CD14-positive monocyte (primary cell): ENCODE measurements at regions not wholly inside any gene's neighbourhood (a gene's known extent, or its start where the extent isn't known, plus 50 kb on each side); places are given as distances from the start of the nearest gene placed in this dataset.

Source experiments
- DNase-seq, 3 donors: peaks; one replicate each; pipeline ENCODE4 v3.0.0-alpha.2; 2011 to 2022
- H2AFZ ChIP-seq: 2 replicates; pipeline ENCODE4 v1.6.0; 2012; ENCODE audit warnings: mild to moderate bottlenecking, low read depth, low read length, inconsistent platforms; ENCODE audit not compliant: insufficient read depth, poor library complexity, severe bottlenecking
- H3K27ac ChIP-seq, 2 donors: 1 replicate in 1 of 2; 2 replicates in 1 of 2; pipeline ENCODE4 v1.5.1; 2012 to 2013; ENCODE audit warnings: low read length in 2 of 2, control low read depth in 1 of 2, inconsistent platforms in 1 of 2, low read depth in 1 of 2, mild to moderate bottlenecking in 1 of 2
- H3K27me3 ChIP-seq, 2 donors: one replicate each; pipeline versions ENCODE4 v1.6.0 to v1.6.1; 2011 to 2013; ENCODE audit warnings: low read length in 2 of 2; ENCODE audit not compliant: control insufficient read depth in 2 of 2, insufficient read depth in 2 of 2
- H3K36me3 ChIP-seq, 2 donors: replicated peaks in 1 of 2; 1 replicate in 1 of 2; 2 replicates in 1 of 2; pipeline versions ENCODE4 v1.5.1 to v1.6.1; 2012 to 2013; ENCODE audit warnings: low read length in 2 of 2, control low read depth in 1 of 2, inconsistent platforms in 1 of 2, mild to moderate bottlenecking in 1 of 2; ENCODE audit not compliant: insufficient read depth in 2 of 2, control insufficient read depth in 1 of 2
- H3K4me1 ChIP-seq, 2 donors: 1 replicate in 1 of 2; 2 replicates in 1 of 2; pipeline versions ENCODE4 v1.5.1 to v1.6.1; 2012 to 2013; ENCODE audit warnings: low read length in 2 of 2, control low read depth in 1 of 2, inconsistent platforms in 1 of 2, mild to moderate bottlenecking in 1 of 2, moderate library complexity in 1 of 2; ENCODE audit not compliant: insufficient read depth in 2 of 2, control insufficient read depth in 1 of 2
- H3K4me2 ChIP-seq: replicated peaks from 2 replicates; pipeline ENCODE3; 2012; ENCODE audit warnings: low read length, moderate library complexity, mild to moderate bottlenecking; ENCODE audit not compliant: poor library complexity, severe bottlenecking; ENCODE audit errors: extremely low read depth
- H3K4me3 ChIP-seq, 3 experiments: fragments of 200-600 bp in 1 of 3; sonication (generic) in 1 of 3; replicated peaks in 1 of 3; 1 replicate in 2 of 3; 2 replicates in 1 of 3; pipeline ENCODE4 v1.5.1; 2011 to 2013; ENCODE audit warnings: low read length in 3 of 3, mild to moderate bottlenecking in 3 of 3, control low read depth in 2 of 3, low read depth in 2 of 3, inconsistent platforms in 1 of 3, moderate library complexity in 1 of 3
- H3K79me2 ChIP-seq: 2 replicates; pipeline ENCODE4 v1.6.0; 2012; ENCODE audit warnings: mild to moderate bottlenecking, control low read depth, inconsistent platforms, low read length, moderate library complexity; ENCODE audit not compliant: insufficient read depth
- H3K9ac ChIP-seq: 2 replicates; pipeline ENCODE4 v1.6.0; 2017; ENCODE audit warnings: low read length, mild to moderate bottlenecking; ENCODE audit not compliant: insufficient read depth, poor library complexity, severe bottlenecking
- H3K9me3 ChIP-seq, 2 donors: replicated peaks in 1 of 2; 1 replicate in 1 of 2; 2 replicates in 1 of 2; pipeline versions ENCODE4 v1.5.1 to v1.6.1; 2012 to 2013; ENCODE audit warnings: low read length in 2 of 2, control low read depth in 1 of 2; ENCODE audit not compliant: control insufficient read depth in 1 of 2, insufficient read depth in 1 of 2
- H4K20me1 ChIP-seq: 2 replicates; pipeline ENCODE4 v1.6.0; 2012; ENCODE audit warnings: mild to moderate bottlenecking, low read length, control low read depth, moderate library complexity; ENCODE audit not compliant: insufficient read depth
- H3K27ac Mint-ChIP-seq, 7 donors: one replicate each; pipeline ENCODE4 v1.8.0; 2020; ENCODE audit warnings: mild to moderate bottlenecking in 7 of 7, mixed read lengths in 7 of 7, moderate library complexity in 6 of 7, inconsistent platforms in 2 of 7
- H3K27me3 Mint-ChIP-seq, 3 donors: one replicate each; pipeline ENCODE4 v1.8.0; 2021 to 2022; ENCODE audit warnings: low read depth in 3 of 3, mild to moderate bottlenecking in 3 of 3, mixed read lengths in 3 of 3, moderate library complexity in 3 of 3, inconsistent platforms in 1 of 3
- H3K36me3 Mint-ChIP-seq, 2 donors: one replicate each; pipeline ENCODE4 v1.8.0; 2020; ENCODE audit warnings: mixed read lengths in 2 of 2, inconsistent platforms in 1 of 2, mild to moderate bottlenecking in 1 of 2
- H3K4me1 Mint-ChIP-seq: one replicate; pipeline ENCODE4 v1.8.0; 2020; ENCODE audit warnings: mild to moderate bottlenecking, mixed read lengths
- H3K4me3 Mint-ChIP-seq, 2 donors: one replicate each; pipeline ENCODE4 v1.8.0; 2020; ENCODE audit warnings: mild to moderate bottlenecking in 2 of 2, mixed read lengths in 2 of 2, moderate library complexity in 1 of 2
- H3K9me3 Mint-ChIP-seq, 7 donors: one replicate each; pipeline ENCODE4 v1.8.0; 2020 to 2022; ENCODE audit warnings: mixed read lengths in 7 of 7, mild to moderate bottlenecking in 6 of 7, moderate library complexity in 6 of 7, inconsistent platforms in 2 of 7
- WGBS: methylation state at CpG from one replicate; pipeline ENCODE4 v1.1.5; 2013; ENCODE audit warnings: missing lambda C conversion rate; ENCODE audit not compliant: insufficient coverage; 5-methylcytosine and 5-hydroxymethylcytosine counted together
- intact Hi-C, 2 donors: fragments of 100-400 bp; cut with micrococcal nuclease; formaldehyde crosslinking; loops; one replicate each; pipeline versions ENCODE4 v1.15.0 to v1.15.1; 2023
- TF ChIP-seq, protein P1 (sequence below): fragments of 200-600 bp; IDR thresholded peaks from one replicate; pipeline ENCODE4 v1.8.0; 2022; ENCODE audit warnings: antibody characterized with exemption, mild to moderate bottlenecking

DNA sequence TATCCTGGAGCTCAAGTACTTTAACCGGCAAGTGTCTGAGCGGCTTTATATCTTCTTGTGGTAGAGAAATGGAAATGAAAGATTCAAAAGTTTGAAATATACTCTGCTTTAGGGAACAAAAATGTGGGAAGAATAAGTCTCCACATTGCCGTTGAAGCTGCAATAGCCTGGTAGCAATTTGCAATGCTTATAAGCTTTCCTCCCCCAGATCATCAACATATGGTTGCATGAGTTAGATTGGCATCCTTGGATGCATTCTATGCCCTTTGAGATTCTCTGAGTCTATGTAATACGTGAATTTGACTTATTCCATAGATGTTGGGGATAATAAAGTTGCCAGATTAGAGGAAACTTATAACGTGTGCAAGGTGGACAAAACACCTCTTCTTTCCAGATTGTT lies 86.1 kb upstream of the KCNK1 start:
- Mint-ChIP-seq H3K36me3 (no peaks in the 10 kb centered on the region), H3K9me3 (peaks cover 5 to 15% (median 13%) of the 10 kb centered on the region in 7 donors), H3K4me1 (no peaks in the 10 kb centered on the region), H3K4me3 (no peak overlapping the region), H3K27ac (no peak overlapping the region), H3K27me3 (peaks cover 0 to 2% (median 0%) of the 10 kb centered on the region in 3 donors)
- no peak for DNase-seq
- Histone ChIP-seq H3K4me3 (no peak overlapping the region), H3K4me2 (no peak overlapping the region), H3K27ac (no peak overlapping the region), H4K20me1 (no peaks in the 10 kb centered on the region), H3K27me3 (peaks cover 0 to 2% of the 10 kb centered on the region in 2 donors), H3K36me3 (no peaks in the 10 kb centered on the region), H2AFZ (no peak overlapping the region), H3K9me3 (peaks cover 11 to 12% of the 10 kb centered on the region in 2 donors), H3K4me1 (no peaks in the 10 kb centered on the region), H3K9ac (no peak overlapping the region), H3K79me2 (no peaks in the 10 kb centered on the region)
- TF ChIP-seq, protein P1, sequence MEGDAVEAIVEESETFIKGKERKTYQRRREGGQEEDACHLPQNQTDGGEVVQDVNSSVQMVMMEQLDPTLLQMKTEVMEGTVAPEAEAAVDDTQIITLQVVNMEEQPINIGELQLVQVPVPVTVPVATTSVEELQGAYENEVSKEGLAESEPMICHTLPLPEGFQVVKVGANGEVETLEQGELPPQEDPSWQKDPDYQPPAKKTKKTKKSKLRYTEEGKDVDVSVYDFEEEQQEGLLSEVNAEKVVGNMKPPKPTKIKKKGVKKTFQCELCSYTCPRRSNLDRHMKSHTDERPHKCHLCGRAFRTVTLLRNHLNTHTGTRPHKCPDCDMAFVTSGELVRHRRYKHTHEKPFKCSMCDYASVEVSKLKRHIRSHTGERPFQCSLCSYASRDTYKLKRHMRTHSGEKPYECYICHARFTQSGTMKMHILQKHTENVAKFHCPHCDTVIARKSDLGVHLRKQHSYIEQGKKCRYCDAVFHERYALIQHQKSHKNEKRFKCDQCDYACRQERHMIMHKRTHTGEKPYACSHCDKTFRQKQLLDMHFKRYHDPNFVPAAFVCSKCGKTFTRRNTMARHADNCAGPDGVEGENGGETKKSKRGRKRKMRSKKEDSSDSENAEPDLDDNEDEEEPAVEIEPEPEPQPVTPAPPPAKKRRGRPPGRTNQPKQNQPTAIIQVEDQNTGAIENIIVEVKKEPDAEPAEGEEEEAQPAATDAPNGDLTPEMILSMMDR = no peak
- WGBS = 100% methylated on average over 1 of the region's 5 CpGs
- intact Hi-C loops = no loop called here

GRCh38 chr1:233530665-233531386 lies 83.1 kb upstream of the KCNK1 start:
- Mint-ChIP-seq H3K4me3 (no peak overlapping the region), H3K27me3 (peaks cover 0 to 3% (median 2%) of the 10 kb centered on the region in 3 donors), H3K36me3 (no peaks in the 10 kb centered on the region), H3K9me3 (peaks cover 8 to 16% (median 13%) of the 10 kb centered on the region in 7 donors), H3K27ac (no peak overlapping the region), H3K4me1 (no peaks in the 10 kb centered on the region)
- intact Hi-C loops = no loop called here
- H3K79me2 ChIP-seq = no peaks in the 10 kb centered on the region
- no peaks in the 10 kb centered on the region for H3K36me3 ChIP-seq
- H3K9ac ChIP-seq = no peak overlapping the region
- H3K4me2 ChIP-seq = no peak overlapping the region
- TF ChIP-seq, protein P1 = no peak
- H3K4me3 ChIP-seq = no peak overlapping the region
- H3K9me3 ChIP-seq = peaks cover 11 to 14% of the 10 kb centered on the region in 2 donors
- no peaks in the 10 kb centered on the region for H4K20me1 ChIP-seq
- H3K4me1 ChIP-seq = no peaks in the 10 kb centered on the region
- H3K27me3 ChIP-seq = peaks cover 0 to 2% of the 10 kb centered on the region in 2 donors
- no peak overlapping the region for H2AFZ ChIP-seq
- no peak for DNase-seq
- 92% methylated on average over 3 of the region's 6 CpGs for WGBS
- no peak overlapping the region for H3K27ac ChIP-seq
